ENCODE measurements at regions not wholly inside any gene's neighbourhood (a gene's known extent, or its start where the extent isn't known, plus 50 kb on each side); places are given as distances from the start of the nearest gene placed in this dataset.
A peak's percentile ranks its signal among the peaks of the same experiment; 100 is the strongest.
"Not testable (repeated sequence)": the region's sequence is repeated elsewhere in the genome, so short reads cannot be mapped to it uniquely, and the experiment has no call there.

- peak; percentile 37 to 38 for TF ChIP-seq RAD21 (IDR thresholded peaks at IDR 0.05)
- not testable (repeated sequence) for TF ChIP-seq CTCF (IDR thresholded peaks at IDR 0.05; ENCODE audit: low read depth, low read length, missing input control); HNF4G (IDR thresholded peaks at IDR 0.05); REST (IDR thresholded peaks at IDR 0.05); EGR1 (IDR thresholded peaks at IDR 0.05; ENCODE audit: low read depth in 2 of 2); MAX (IDR thresholded peaks at IDR 0.05)
Observed at GRCh38 chr7:149978537-149978936, 104.8 kb downstream of the ATP6V0E2 start.

All from liver (tissue), 3 donors.